H1 (cell line): ENCODE measurements at regions not wholly inside any gene's neighbourhood (a gene's known extent, or its start where the extent isn't known, plus 50 kb on each side); places are given as distances from the start of the nearest gene placed in this dataset.

Experiments used
- E2F6 ChIP-seq: IDR thresholded peaks from 2 replicates; pipeline ENCODE4 v1.6.1; 2012; ENCODE audit warnings: inconsistent platforms
- JUND ChIP-seq: IDR thresholded peaks from 2 replicates; pipeline ENCODE4 v1.6.1; 2011; ENCODE audit warnings: mild to moderate bottlenecking, improper control_type of control experiment, low read length
- MAX ChIP-seq: IDR thresholded peaks from 2 replicates; pipeline ENCODE4 v1.6.1; 2012; ENCODE audit warnings: inconsistent platforms
- RNF2 ChIP-seq: fragments of 200-900, 300-1000 bp; sonication (generic); IDR thresholded peaks from 2 replicates; pipeline ENCODE4 v1.7.1; 2016; ENCODE audit warnings: borderline replicate concordance, low read depth, mild to moderate bottlenecking, antibody characterized with exemption, low read length; ENCODE audit not compliant: poor library complexity, severe bottlenecking; ENCODE audit errors: missing control alignments
- RXRA ChIP-seq: IDR thresholded peaks from 2 replicates; pipeline ENCODE4 v1.6.1; 2011; ENCODE audit warnings: low read depth, mild to moderate bottlenecking, low read length, moderate library complexity; ENCODE audit not compliant: insufficient read depth
- SIX5 ChIP-seq: IDR thresholded peaks from 2 replicates; pipeline ENCODE4 v1.6.1; 2011; ENCODE audit warnings: mild to moderate bottlenecking, low read depth, low read length
- ZNF274 ChIP-seq: IDR thresholded peaks from 2 replicates; pipeline ENCODE4 v1.7.0; 2012; ENCODE audit warnings: low read length, borderline replicate concordance; ENCODE audit errors: extremely low read depth

GRCh38 chr16:26992666-26993349 is 73.9 kb upstream of the C16orf82 start (continued):
- no peak for TF ChIP-seq SIX5
- no peak for TF ChIP-seq ZNF274
- TF ChIP-seq RXRA = no peak
- TF ChIP-seq E2F6 = no peak
- no peak for TF ChIP-seq RNF2
- TF ChIP-seq JUND = no peak
- no peak for TF ChIP-seq MAX
